Activated T-cell treated with anti-CD3 and anti-CD28 coated beads, Interleukin-2, amount 50 U/mL, for 24 hours (primary cell): ENCODE measurements at regions not wholly inside any gene's neighbourhood (a gene's known extent, or its start where the extent isn't known, plus 50 kb on each side); places are given as distances from the start of the nearest gene placed in this dataset.

ENCODE experiments used
- DNase-seq: peaks from one replicate; pipeline ENCODE4 v3.0.0-alpha.2; 2020
- H3K27ac Mint-ChIP-seq: 2 replicates; pipeline ENCODE4 v1.8.0; 2020; ENCODE audit warnings: mild to moderate bottlenecking, mixed read lengths
- H3K27me3 Mint-ChIP-seq: 2 replicates; pipeline ENCODE4 v1.8.0; 2020; ENCODE audit warnings: mixed read lengths
- H3K36me3 Mint-ChIP-seq: 2 replicates; pipeline ENCODE4 v1.8.0; 2020; ENCODE audit warnings: low read depth, mixed read lengths
- H3K4me1 Mint-ChIP-seq: 2 replicates; pipeline ENCODE4 v1.8.0; 2020; ENCODE audit warnings: low read depth, mixed read lengths
- H3K4me3 Mint-ChIP-seq: 2 replicates; pipeline ENCODE4 v1.8.0; 2020; ENCODE audit warnings: mild to moderate bottlenecking, moderate library complexity, mixed read lengths
- H3K9me3 Mint-ChIP-seq: 2 replicates; pipeline ENCODE4 v1.8.0; 2020; ENCODE audit warnings: mixed read lengths

GRCh38 chr12:97005174-97005573, 98.1 kb downstream of the NEDD1 start:
- DNase-seq = no peak
- H3K27me3 Mint-ChIP-seq = peaks cover 17% of the 10 kb centered on the region
- no peaks in the 10 kb centered on the region for H3K4me1 Mint-ChIP-seq
- no peak overlapping the region for H3K4me3 Mint-ChIP-seq
- no peak overlapping the region for H3K27ac Mint-ChIP-seq
- no peaks in the 10 kb centered on the region for H3K36me3 Mint-ChIP-seq
- H3K9me3 Mint-ChIP-seq = no peaks in the 10 kb centered on the region

- Mint-ChIP-seq H3K4me3 (no peak overlapping the region), H3K9me3 (no peaks in the 10 kb centered on the region), H3K27me3 (peaks cover 17% of the 10 kb centered on the region), H3K4me1 (no peaks in the 10 kb centered on the region), H3K27ac (no peak overlapping the region), H3K36me3 (no peaks in the 10 kb centered on the region)
- no peak for DNase-seq
Measured at GRCh38 chr12:97005646-97006045, 98.6 kb downstream of the NEDD1 start.

- no peaks in the 10 kb centered on the region for H3K4me1 Mint-ChIP-seq
Measured at GRCh38 chr12:97006585-97006984, 99.5 kb downstream of the NEDD1 start.

GRCh38 chr12:97016163-97016562, 109.1 kb downstream of the NEDD1 start:
- peaks cover 16% of the 10 kb centered on the region for H3K27me3 Mint-ChIP-seq
- H3K4me3 Mint-ChIP-seq = no peak overlapping the region
- no peak for DNase-seq

More at GRCh38 chr12:97006585-97006984, 99.5 kb downstream of the NEDD1 start:
- H3K27me3 Mint-ChIP-seq = peaks cover 18% of the 10 kb centered on the region
- no peak overlapping the region for H3K27ac Mint-ChIP-seq
- no peak for DNase-seq
- H3K4me3 Mint-ChIP-seq = no peak overlapping the region
- no peaks in the 10 kb centered on the region for H3K9me3 Mint-ChIP-seq
- no peaks in the 10 kb centered on the region for H3K36me3 Mint-ChIP-seq

GRCh38 chr12:97017213-97017612, 110.2 kb downstream of the NEDD1 start:
- peaks cover 14% of the 10 kb centered on the region for H3K27me3 Mint-ChIP-seq
- no peak for DNase-seq
- H3K4me3 Mint-ChIP-seq = no peak overlapping the region
- peaks cover 3% of the 10 kb centered on the region for H3K9me3 Mint-ChIP-seq
- H3K36me3 Mint-ChIP-seq = no peaks in the 10 kb centered on the region
- H3K4me1 Mint-ChIP-seq = no peaks in the 10 kb centered on the region
- H3K27ac Mint-ChIP-seq = no peak overlapping the region

More at GRCh38 chr12:97016163-97016562, 109.1 kb downstream of the NEDD1 start:
- Mint-ChIP-seq H3K4me1 (no peaks in the 10 kb centered on the region), H3K9me3 (peaks cover 3% of the 10 kb centered on the region), H3K27ac (no peak overlapping the region), H3K36me3 (no peaks in the 10 kb centered on the region)

GRCh38 chr12:97022536-97023230, 115.6 kb downstream of the NEDD1 start:
- no peaks in the 10 kb centered on the region for H3K36me3 Mint-ChIP-seq
- H3K4me3 Mint-ChIP-seq = no peak overlapping the region
- H3K27ac Mint-ChIP-seq = no peak overlapping the region
- H3K4me1 Mint-ChIP-seq = no peaks in the 10 kb centered on the region
- DNase-seq = no peak
- no peaks in the 10 kb centered on the region for H3K9me3 Mint-ChIP-seq
- H3K27me3 Mint-ChIP-seq = peaks cover 3% of the 10 kb centered on the region

GRCh38 chr12:97024393-97024792, 117.3 kb downstream of the NEDD1 start:
- Mint-ChIP-seq H3K4me1 (no peaks in the 10 kb centered on the region), H3K9me3 (no peaks in the 10 kb centered on the region), H3K36me3 (no peaks in the 10 kb centered on the region), H3K27ac (no peak overlapping the region), H3K27me3 (no peaks in the 10 kb centered on the region), H3K4me3 (no peak overlapping the region)
- no peak for DNase-seq

GRCh38 chr12:97026901-97027300, 119.8 kb downstream of the NEDD1 start:
- DNase-seq = no peak
- H3K27ac Mint-ChIP-seq = no peak overlapping the region
- no peaks in the 10 kb centered on the region for H3K4me1 Mint-ChIP-seq
- no peak overlapping the region for H3K4me3 Mint-ChIP-seq
- no peaks in the 10 kb centered on the region for H3K36me3 Mint-ChIP-seq
- no peaks in the 10 kb centered on the region for H3K27me3 Mint-ChIP-seq
- no peaks in the 10 kb centered on the region for H3K9me3 Mint-ChIP-seq

- no peaks in the 10 kb centered on the region for H3K4me1 Mint-ChIP-seq
- H3K27me3 Mint-ChIP-seq = no peaks in the 10 kb centered on the region
- no peak overlapping the region for H3K27ac Mint-ChIP-seq
- DNase-seq = no peak
- no peaks in the 10 kb centered on the region for H3K36me3 Mint-ChIP-seq
- no peaks in the 10 kb centered on the region for H3K9me3 Mint-ChIP-seq
- no peak overlapping the region for H3K4me3 Mint-ChIP-seq
Measured at GRCh38 chr12:97027482-97027881, 120.4 kb downstream of the NEDD1 start.

GRCh38 chr12:97038131-97038530, 131.1 kb downstream of the NEDD1 start:
- no peak for DNase-seq
- no peak overlapping the region for H3K27ac Mint-ChIP-seq
- H3K4me3 Mint-ChIP-seq = no peak overlapping the region
- H3K9me3 Mint-ChIP-seq = no peaks in the 10 kb centered on the region
- peaks cover 16% of the 10 kb centered on the region for H3K27me3 Mint-ChIP-seq
- no peaks in the 10 kb centered on the region for H3K4me1 Mint-ChIP-seq
- H3K36me3 Mint-ChIP-seq = no peaks in the 10 kb centered on the region

GRCh38 chr12:97038834-97039233, 131.8 kb downstream of the NEDD1 start:
- H3K4me1 Mint-ChIP-seq = no peaks in the 10 kb centered on the region
- DNase-seq = no peak
- H3K36me3 Mint-ChIP-seq = no peaks in the 10 kb centered on the region
- H3K27me3 Mint-ChIP-seq = peaks cover 16% of the 10 kb centered on the region
- no peaks in the 10 kb centered on the region for H3K9me3 Mint-ChIP-seq
- H3K27ac Mint-ChIP-seq = no peak overlapping the region
- no peak overlapping the region for H3K4me3 Mint-ChIP-seq

- H3K27ac Mint-ChIP-seq = no peak overlapping the region
- H3K27me3 Mint-ChIP-seq = peaks cover 2% of the 10 kb centered on the region
- no peaks in the 10 kb centered on the region for H3K9me3 Mint-ChIP-seq
- H3K4me1 Mint-ChIP-seq = no peaks in the 10 kb centered on the region
- no peak for DNase-seq
- no peak overlapping the region for H3K4me3 Mint-ChIP-seq
- H3K36me3 Mint-ChIP-seq = no peaks in the 10 kb centered on the region
Measured at GRCh38 chr12:97046901-97047300, 139.8 kb downstream of the NEDD1 start.

- Mint-ChIP-seq H3K36me3 (no peaks in the 10 kb centered on the region), H3K4me1 (no peaks in the 10 kb centered on the region), H3K4me3 (no peak overlapping the region), H3K27ac (no peak overlapping the region), H3K27me3 (peaks cover 2% of the 10 kb centered on the region), H3K9me3 (no peaks in the 10 kb centered on the region)
- DNase-seq = no peak
Measured at GRCh38 chr12:97047361-97047760, 140.3 kb downstream of the NEDD1 start.

GRCh38 chr12:97048421-97049035, 141.5 kb downstream of the NEDD1 start:
- Mint-ChIP-seq H3K4me3 (no peak overlapping the region), H3K27me3 (peaks cover 4% of the 10 kb centered on the region), H3K4me1 (no peaks in the 10 kb centered on the region), H3K27ac (no peak overlapping the region), H3K9me3 (no peaks in the 10 kb centered on the region), H3K36me3 (no peaks in the 10 kb centered on the region)
- DNase-seq = no peak

- DNase-seq = no peak
- no peaks in the 10 kb centered on the region for H3K9me3 Mint-ChIP-seq
- H3K4me3 Mint-ChIP-seq = no peak overlapping the region
- no peak overlapping the region for H3K27ac Mint-ChIP-seq
- H3K27me3 Mint-ChIP-seq = peaks cover 7% of the 10 kb centered on the region
- H3K4me1 Mint-ChIP-seq = no peaks in the 10 kb centered on the region
- H3K36me3 Mint-ChIP-seq = no peaks in the 10 kb centered on the region
Measured at GRCh38 chr12:97050509-97050908, 143.5 kb downstream of the NEDD1 start.
